ENCODE measurements at regions not wholly inside any gene's neighbourhood (a gene's known extent, or its start where the extent isn't known, plus 50 kb on each side); places are given as distances from the start of the nearest gene placed in this dataset.
"Not testable (repeated sequence)": the region's sequence is repeated elsewhere in the genome, so short reads cannot be mapped to it uniquely, and the experiment has no call there.

DNA sequence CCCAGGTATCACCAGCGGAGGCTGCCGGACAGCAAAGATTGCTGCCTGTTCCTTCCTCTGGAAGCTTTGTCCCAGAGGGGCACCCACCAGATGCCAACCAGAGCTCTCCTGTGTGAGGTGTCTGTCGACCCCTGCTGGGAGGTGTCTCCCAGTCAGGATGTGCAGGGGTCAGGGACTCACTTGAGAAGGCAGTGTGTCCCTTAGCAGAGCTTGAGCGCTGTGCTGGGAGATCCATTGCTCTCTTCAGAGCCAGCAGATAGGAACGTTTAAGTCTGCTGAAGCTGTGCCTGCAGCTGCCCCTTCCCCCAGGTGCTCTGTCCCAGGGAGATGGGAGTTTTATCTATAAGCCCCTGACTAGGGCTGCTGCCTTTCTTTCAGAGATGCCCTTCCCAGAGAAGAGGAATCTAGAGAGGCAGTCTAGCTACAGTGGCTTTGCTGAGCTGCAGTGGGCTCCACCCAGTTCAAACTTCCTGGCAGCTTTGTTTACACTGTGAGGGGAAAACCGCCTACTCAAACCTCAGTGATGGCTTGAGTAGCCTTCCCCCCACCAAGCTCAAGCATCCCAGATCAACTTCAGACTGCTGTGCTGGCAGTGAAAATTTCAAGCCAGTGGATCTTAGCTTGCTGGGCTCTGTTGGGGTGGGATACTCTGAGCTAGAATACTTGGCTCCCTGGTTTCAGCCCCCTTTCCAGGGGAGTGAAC is 253.7 kb downstream of the SPATA31A6 start:
- not testable (repeated sequence) for DNase-seq

- not testable (repeated sequence) for DNase-seq
Observed at GRCh38 chr9:42442680-42443079, 259.2 kb downstream of the SPATA31A6 start.

DNA sequence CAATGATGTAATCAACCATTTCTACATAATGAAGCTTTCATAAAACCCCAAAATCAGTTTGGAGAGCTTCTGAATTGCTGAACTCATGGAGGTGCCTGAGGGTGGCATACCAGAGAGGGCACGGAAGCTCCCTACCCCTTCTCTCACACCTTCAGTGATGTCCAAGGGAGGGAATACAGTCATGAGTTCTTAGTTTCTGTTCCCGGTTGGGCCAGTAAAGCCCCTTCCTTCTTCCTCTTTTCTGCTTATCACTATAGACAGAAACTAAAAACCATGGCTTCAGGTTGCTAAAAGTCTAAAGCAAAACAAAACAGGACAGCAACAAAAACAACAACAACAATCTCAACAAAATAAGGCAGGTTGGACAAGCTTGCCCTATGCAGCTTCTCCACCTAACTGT is 260.0 kb downstream of the SPATA31A6 start:
- DNase-seq = not testable (repeated sequence)

GRCh38 chr9:42461436-42461835 is 278.0 kb downstream of the SPATA31A6 start:
- not testable (repeated sequence) for DNase-seq

- DNase-seq = not testable (repeated sequence)
Observed at GRCh38 chr9:42461863-42462262, 278.4 kb downstream of the SPATA31A6 start.

GRCh38 chr9:42463981-42464380 is 280.5 kb downstream of the SPATA31A6 start:
- not testable (repeated sequence) for DNase-seq

DNA sequence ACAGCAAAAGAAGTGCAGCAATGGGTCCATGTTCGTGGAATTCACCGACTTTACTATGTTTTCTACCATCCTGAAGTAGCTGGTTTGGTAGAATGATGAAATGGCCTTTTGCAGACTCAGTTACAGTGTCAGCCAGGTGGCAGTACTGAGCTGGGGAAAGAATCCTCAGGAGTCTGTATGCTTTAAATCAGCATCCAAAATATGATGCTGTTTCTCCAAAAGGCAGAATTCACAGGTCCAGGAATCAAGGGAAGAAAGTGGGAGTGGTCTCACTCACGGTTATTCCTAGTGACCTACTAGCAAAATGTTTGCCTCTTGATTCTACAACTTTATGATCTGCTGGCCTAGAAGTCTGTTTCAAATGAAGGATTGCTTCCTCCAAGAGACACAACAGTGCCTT is 287.1 kb downstream of the SPATA31A6 start:
- not testable (repeated sequence) for DNase-seq

DNA sequence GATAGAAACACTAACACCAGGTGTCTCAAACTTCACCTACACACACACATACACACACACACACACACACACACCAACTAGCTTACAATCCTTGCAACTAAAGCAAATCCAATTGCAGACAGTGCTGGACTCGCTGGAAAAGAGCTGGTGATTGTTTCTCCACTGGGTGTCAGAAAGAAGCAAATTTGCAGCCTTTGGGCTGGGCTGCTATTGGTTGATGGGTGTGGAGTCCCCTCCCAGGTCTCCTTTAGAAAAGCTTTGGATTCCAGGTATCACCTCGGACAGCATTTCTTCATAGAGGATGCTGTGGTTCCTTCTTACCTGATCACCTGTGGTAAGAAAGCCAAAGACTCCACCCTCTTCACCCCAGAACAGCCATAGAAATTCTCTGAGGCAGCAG is 307.5 kb downstream of the SPATA31A6 start:
- not testable (repeated sequence) for DNase-seq

DNA sequence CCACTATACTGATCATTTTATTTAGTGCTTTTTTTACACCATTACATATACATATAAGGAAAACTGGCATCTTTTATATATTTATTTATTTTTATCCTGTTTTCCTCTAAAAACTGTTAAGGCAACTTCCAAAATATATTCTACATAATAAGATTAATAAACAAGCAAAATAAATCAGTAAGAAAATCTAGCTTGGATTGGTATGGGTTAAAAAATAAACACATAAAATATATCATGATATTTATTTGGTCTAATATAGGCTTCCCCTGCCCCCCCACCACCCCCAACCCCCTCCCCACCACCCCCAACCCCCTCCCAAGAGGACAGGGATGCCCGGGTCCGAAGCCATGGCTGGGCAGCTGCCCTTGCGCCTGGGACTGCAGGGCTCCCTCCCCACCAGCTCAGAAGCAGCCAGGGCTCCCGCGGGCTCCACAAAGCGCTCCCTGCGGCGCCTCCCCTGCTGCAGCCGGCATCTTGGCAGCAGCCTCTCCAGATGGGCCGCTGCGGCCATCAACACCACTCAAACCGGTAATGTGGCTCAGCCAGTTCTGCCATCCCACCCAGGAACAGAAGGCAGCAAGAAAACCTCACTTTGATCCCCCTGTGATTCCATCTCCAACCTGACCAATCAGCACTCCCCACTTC is 319.3 kb downstream of the SPATA31A6 start:
- not testable (repeated sequence) for DNase-seq

DNA sequence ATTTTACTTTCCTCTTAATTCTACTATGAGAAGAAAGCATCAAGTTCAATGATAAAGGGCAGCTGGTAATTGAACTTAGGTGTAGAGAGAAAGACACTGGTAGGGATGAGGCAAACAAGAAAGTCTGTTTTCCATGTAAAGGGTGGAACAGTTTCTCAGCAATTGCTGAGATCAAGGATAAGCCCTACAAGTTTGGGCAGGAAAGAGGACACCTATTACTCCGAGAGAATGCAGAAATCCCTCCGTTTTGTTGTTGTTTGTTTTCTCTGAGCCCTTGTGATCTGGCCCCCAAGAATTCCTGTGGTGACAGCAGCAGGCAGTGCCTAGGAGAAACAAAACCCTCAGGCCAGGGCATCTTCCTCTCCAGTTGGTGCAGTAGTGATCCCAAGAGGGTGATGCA is 324.7 kb downstream of the SPATA31A6 start:
- not testable (repeated sequence) for DNase-seq

- DNase-seq = not testable (repeated sequence)
Observed at GRCh38 chr9:42513535-42513934, 330.1 kb downstream of the SPATA31A6 start.

GRCh38 chr9:42534325-42534983 is 351.0 kb downstream of the SPATA31A6 start:
- not testable (repeated sequence) for DNase-seq

DNA sequence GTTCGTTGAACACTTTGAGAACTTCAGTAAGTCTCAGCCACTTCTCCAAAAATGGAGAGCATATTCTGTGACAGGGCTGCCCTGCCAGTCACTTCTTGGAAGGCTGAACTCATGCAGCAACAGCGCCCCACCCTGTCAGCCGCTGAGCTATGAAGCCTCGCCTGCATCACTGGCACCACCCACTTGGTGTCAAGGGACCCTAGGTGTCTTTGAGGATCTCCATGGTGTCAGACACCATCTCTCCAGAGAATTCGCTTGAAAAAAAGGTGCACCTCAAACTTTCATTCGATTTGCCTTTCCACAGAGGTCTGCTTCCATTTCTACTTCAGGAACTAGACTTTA is 351.5 kb downstream of the SPATA31A6 start:
- peak; percentile 1 for DNase-seq

DNA sequence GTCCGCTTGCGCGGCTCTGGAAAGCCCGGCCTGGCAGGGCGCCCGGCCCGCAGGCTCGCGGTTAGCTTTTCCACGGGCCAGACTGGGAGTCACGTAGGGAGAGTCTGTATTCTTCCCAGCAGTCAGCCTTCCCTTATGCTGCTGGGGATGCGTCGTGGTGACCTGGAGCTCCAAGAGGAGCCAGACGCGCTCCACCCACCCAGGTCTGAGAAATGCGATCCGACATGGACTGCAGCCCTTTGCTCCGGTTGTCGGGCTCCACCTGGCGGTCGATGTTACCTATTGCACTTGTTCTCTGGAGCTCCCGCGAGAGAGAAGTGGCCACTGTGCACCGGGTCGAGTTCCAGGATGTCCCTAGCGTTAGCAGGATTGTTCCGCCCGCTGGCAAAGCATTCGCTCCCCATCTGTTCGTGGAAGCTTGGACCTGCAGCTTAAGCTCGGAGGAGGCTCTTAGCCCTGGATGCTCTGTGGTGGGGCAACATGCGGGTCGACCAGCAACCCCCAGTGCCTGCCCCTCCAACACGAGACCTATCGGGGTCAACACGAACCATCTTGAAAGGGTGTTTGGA is 367.4 kb downstream of the SPATA31A6 start:
- not testable (repeated sequence) for DNase-seq

GRCh38 chr9:42568530-42568929 is 385.1 kb downstream of the SPATA31A6 start:
- not testable (repeated sequence) for DNase-seq

DNA sequence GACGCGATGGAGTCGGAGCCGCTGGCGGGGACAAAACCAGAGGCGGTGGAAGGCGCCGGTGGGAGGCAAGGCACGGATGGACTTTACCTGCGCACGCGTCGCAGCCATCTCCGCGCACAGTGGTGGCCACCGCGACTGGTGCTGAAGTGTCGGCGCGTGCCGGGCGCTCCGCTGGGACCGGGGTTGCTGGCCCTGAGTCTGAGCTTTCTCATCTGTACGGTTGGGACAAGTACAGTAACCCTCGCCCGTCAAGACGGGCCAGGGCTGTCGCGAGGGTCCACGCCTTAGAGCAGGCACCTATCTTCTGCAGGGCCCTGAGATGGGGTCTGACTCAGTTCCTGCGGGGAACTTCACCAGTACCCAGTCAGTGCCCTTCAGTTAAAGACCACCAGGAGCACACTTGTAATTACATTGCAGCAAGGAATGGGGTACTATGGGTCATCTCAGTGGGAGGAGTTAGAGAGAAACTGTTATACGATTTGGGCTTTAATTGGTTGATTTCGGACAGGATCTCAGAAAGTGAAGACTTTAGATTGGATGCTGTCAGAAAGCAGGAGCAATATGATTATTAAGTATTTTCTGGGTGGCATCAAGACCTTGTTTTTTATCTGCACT is 385.6 kb downstream of the SPATA31A6 start:
- DNase-seq = peak; percentile 4

DNA sequence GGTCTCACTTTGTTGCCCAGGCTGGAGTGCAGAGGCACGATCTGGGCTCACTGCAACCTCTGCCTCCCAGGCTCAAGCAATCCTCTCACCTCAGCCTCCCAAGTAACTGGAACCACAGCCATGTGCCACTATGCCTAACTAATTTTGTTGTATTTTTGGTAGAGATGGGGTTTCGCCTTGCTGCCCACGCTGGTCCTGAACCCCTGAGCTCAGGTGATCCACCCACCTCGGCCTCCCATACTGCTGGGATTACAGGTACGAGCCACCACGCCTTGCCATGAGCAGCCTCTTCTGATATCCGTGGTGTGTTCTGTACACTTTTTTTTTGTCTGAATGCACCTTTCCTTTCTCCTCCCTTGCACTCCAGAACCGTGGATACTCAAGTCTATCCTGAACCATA is 394.4 kb downstream of the SPATA31A6 start:
- DNase-seq = not testable (repeated sequence)

Data from stimulated activated CD4-positive, alpha-beta T cell treated with anti-CD3 and anti-CD28 coated beads, Interleukin-12 subunit alpha, Interleukin-12 subunit beta, amount 100 ng/mL, for 4 hours (primary cell).